Right hindlimb (tissue), 1 donor: ENCODE measurements at regions not wholly inside any gene's neighbourhood (a gene's known extent, or its start where the extent isn't known, plus 50 kb on each side); places are given as distances from the start of the nearest gene placed in this dataset.

ENCODE experiments used
- DNase-seq: peaks from one replicate; pipeline ENCODE4 v3.0.0-alpha.2; 2018

DNA sequence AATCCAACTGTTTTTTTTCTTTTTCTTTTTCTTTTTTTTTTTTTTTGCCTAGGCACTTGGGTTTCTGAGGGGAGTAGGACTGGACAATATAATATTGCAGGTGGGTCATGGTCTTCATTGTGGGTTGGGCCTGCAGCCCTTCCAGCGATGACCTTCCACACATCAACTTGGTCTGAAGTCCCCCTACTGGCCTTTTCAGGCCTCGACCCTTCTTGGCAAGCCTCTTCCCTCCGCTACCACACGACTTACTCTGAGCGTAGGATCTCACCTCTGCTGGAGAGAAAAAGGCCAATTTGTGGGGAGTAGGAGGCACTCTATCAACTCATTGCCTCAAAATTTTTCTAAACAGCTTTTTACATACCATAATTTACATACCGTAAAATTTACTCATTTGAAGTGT is 51.1 kb upstream of the GRIK3 start:
- DNase-seq: no peak

DNA sequence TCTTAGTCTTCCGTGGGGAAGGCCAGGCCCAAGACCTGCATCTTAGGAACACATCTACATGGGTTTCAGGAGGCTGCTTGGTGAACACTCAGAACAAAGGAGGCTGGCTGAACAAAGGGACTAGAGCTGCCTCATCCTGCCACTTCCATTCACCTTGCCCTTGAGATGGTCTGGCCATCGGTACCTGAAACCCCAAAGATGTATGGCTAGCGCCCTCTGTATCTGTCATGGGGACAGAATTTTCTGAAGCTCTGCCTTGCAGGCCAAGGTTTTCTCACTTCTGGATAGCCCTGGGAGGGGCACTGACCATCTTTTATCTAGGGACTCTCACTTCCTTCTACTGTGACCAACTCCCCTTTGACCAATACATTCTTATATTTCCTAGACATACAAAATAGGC is 55.4 kb upstream of the GRIK3 start:
- DNase-seq: no peak

DNA sequence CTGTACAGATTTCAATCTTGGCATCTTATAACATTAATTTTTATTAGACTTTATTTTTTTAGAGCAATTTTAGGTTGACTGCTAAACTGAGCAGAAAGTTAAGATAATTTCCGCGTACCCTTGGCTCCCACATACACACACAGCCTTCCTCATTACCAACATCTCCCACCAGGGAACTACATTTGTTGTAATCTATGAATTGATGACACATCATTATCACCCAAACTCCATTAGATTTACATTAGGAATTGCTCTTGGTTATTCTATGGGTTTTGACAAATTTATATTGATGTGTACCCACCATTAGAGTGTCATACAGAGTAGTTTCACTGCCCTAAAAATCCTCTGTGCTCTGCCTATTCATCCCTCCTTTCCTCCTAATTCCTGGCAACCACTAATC is 56.4 kb upstream of the GRIK3 start:
- no peak for DNase-seq

DNA sequence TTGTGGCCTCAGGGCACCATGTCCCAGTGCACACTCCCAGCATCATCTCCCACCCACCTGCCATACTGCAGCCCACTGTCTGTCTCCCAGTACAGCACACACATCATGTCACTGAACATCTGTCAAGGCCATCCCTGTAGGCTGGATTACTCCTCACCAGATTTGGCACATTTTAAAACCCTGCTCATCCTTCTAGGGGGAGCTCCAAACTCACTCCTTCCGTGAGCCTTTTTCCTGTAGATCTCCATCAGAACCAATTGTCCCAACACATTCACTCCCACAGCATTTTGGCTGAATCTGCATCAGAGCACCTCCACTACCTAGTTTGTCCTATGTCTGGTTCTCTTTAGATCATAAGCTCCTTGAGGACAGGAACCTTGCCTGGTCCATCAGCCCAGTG is 58.6 kb upstream of the GRIK3 start:
- no peak for DNase-seq

- DNase-seq: no peak
These were observed 60.0 kb upstream of the GRIK3 start for GRCh38 chr1:37094302-37094701.

DNA sequence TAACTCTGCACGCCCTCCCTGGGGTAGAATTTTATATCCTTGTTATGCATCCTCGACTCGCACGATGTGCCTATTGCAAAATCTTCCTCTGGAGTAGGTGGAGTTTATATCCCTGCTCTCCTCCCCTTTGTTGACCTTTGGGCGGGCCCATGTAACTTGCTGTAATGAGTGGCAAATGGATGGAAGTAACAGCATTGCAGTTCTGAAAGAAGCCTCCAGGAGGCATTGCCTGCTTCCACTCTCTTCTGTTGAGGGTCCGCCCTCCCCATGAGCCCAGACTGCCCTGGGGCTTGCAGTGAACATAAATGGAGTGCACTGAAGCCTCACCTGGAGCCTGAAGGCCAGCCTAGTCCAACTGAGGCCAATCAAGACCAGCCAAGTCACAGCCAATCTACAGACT is 62.2 kb upstream of the GRIK3 start:
- DNase-seq: no peak

GRCh38 chr1:37097731-37098130 is 63.4 kb upstream of the GRIK3 start:
- DNase-seq: no peak

DNA sequence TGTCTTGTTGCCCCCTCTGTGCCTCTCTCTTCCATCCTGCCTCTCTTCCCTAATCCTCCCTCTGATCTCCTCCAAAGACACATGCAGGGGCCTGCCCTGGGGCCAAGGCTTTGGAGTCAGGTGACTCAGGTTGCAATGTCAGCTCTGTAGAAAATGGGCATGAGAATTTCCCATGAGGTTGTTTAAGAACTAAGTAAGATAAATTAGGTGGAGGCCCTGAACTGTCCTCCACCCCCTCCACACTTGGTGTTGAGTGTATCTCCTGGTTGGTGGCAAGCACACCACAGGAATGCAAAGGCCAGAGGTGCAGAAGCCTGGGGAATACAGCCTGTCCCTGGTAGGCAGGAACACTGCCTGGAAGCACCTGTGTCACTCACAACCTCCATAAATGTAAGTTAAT is 63.9 kb upstream of the GRIK3 start:
- no peak for DNase-seq

DNA sequence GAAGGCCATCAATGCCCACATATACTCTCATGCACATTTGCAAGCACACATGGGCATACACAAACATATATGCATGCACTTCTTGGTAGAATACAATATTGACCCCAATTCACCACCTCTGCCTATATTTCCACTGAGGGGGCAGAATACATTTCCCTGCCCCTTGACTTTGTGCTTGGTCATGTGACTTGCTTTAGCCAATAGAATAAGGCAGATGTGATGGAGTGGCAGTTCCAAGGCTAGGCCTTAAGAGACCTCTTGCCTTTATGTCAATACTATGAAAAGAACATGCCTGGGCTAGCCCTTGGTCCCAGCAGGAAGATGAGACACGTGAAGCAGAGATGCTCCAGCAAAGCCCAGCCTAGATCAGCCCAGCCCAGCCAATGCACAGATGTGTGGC is 66.0 kb upstream of the GRIK3 start:
- no peak for DNase-seq

- no peak for DNase-seq
These were observed 68.5 kb upstream of the GRIK3 start for GRCh38 chr1:37102656-37103382.

- no peak for DNase-seq
These were observed 71.6 kb upstream of the GRIK3 start for GRCh38 chr1:37105911-37106310.

- no peak for DNase-seq
These were observed 73.0 kb upstream of the GRIK3 start for GRCh38 chr1:37107153-37107907.

DNA sequence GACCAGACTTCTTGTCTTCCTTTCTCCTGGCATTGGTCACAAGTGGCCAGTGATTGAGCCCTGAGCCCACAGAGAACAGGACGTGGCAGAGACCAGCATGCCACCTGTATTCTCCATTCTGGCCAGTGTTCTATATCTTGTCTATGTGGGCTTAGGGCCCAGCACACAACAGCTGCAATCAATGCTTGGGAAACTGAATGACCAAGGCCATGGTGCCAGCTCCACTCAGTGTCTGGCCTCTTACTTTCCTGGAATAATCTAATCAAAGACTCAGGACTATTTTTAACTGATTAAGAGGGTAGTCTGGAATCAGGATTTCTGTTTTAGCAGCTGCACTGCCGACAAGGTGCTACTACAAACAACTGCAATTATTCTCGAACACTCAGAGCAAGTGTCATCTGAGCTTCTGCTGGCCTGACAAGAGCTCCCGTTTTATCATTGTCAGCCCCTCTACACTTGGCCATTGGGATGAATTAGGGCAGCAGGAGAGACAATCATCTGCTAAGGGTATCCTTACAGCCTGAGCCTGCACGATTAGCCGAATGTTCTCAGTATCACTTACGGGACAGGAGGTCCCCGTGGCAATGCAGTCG is 74.4 kb upstream of the GRIK3 start:
- no peak for DNase-seq

DNA sequence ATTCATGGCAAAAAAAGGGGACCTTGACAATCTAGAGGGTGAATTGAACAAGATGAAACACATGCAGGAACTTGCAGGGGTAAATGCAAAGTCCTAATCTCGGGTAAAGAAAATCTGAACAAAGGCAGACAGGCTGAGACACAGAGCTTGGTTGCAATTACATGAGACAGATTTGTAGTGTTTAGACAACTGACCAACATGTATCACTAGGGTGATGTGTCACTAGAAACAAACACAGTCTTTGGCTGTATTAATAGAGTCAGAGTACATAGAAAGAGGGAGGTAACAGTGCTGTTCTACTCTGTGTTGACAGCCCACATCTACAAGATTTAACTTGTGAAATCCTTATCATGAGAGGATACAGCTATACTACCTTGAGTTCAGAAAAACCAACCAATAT is 78.1 kb upstream of the GRIK3 start:
- DNase-seq: no peak

DNA sequence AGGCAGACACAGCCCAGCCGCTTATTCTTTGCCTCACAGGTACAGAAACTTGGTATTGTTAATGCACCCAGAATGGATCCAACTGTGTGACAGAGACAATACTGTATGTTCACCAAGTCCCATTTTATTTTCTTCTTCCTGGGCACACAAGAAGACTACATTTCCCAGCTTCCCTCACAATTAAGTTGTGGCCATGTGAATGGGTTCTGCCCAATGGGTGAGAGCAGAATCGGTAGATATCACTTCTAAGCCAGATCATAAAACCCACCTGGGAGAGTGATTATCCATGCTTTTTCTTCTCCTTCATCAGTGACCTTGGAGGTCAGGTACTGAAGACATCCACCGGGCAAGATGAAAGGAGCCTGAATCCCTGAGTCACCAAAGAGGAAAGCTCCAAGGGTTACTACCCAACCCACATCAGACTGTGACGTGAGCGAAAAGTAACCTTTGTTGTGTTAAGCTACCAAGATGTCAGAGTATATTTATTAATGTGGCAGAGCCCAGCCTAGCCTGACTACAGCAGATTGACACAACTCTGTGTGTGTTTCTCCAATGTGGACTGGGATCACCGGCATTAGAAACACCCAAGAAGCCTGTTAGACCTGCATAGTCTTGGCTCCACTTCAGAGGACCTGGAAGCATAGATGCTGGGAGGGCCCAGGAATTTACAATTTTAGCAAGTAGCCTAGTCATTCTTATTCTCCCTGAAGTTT is 79.1 kb upstream of the GRIK3 start:
- no peak for DNase-seq

- DNase-seq: no peak
These were observed 84.5 kb upstream of the GRIK3 start for GRCh38 chr1:37118790-37119189.

- DNase-seq: no peak
These were observed 86.0 kb upstream of the GRIK3 start for GRCh38 chr1:37120279-37120678.

DNA sequence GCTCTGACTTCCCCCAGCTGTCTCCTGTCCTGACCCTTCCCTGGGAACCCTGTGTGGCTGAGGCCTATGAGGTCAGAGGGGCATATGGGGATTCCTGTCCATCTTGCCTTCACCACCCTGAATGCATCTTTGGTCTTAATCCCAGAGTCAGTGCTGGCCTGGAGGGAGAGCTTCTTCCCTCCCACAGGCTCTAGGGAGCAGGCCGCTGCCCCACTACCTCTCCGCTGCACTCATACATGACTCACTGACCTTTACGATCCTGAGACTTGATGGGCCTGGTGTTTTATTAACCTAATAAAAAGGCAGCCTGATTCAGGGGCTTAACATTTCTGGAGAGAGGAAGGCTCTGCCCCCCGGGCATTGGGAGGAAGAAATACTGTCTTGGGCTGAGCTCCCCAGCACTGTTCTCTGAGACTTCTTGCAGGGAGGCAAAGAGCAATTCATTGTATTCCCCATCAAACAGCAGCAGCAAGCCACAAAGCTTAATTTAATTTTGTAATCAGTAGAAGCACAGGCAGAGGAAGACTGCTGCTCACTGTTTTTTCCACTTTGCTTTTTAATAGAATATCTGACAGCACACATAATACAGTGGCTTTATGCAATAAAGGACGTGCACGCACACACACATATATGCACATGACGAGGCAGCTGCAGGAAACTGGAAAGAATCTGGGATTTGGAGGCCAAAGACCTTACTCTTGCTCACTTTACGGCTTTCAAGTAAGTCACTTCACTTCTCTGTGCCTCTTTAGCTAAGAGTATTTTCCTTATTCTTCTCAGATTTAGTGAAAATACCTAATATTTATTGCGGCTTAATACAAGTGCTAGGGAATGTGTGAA is 89.2 kb upstream of the GRIK3 start:
- no peak for DNase-seq

GRCh38 chr1:37124501-37124900 is 90.2 kb upstream of the GRIK3 start:
- DNase-seq: no peak

DNA sequence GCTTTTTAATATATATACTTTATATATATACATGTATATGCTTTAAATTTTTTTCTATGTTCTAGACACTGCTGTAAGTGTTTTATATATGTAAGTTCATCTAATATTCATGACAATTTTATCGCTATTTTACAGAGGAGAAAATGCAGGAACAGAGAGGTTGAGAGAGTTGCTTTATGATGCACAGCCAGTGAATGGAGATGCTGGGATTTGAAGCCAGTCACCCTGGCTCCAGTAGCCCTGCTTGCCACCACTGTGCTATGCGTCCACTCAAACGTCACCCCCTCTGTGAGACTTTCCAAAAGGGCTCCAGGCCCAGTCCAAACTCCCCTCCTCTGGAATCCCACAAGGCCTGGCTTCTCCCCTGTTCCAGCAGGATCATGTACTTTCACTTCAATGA is 91.0 kb upstream of the GRIK3 start:
- DNase-seq: no peak

DNA sequence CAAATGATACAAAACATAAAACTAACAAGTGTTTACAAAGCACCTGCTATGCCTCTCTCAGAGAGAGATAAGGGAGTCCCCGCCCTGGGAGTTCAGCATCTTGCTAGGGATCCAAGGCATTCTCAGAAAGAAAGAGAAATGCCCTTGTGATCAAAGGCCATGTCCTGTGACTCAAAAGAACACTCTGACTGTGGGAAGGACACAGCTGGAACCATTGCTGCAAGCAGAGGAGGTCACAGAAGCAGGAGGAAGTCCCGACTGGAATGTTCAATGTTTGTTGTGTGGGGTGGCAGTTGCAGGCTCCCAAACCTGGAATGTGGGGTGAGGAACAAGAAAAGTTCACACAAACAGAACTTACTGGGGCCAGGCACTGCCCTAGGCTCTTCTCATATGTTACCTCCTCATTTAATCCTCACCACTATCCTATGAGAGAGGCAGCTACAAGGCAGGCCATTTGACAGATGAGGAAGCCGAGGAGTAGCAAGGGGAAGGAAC is 93.0 kb upstream of the GRIK3 start:
- no peak for DNase-seq

DNA sequence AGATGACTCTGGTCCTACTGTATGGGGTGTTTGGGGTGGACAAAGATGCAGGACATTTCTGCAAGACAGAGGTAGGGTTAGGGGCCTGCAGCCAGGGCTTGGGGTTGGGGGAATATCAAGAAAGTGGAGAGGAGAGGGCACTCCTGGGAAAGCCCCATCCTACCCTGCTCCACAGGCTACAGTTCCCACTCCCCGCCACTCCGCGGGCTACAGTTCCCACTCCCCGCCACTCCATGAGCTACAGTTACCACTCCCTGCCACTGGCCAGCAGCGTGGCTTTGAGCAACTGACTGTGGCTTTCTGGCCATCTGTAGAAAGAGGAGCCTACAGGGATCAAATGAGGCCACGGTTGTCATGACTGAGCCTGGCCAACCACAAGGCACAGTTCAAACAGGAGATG is 93.8 kb upstream of the GRIK3 start:
- DNase-seq: no peak
